RKO (cell line): ENCODE measurements at regions not wholly inside any gene's neighbourhood (a gene's known extent, or its start where the extent isn't known, plus 50 kb on each side); places are given as distances from the start of the nearest gene placed in this dataset.
"Not testable (repeated sequence)": the region's sequence is repeated elsewhere in the genome, so short reads cannot be mapped to it uniquely, and the experiment has no call there.

Source experiments
- DNase-seq: peaks from one replicate; pipeline ENCODE4 v3.0.0-alpha.2; 2016; ENCODE audit warnings: low spot score

- DNase-seq = no peak
Observed at GRCh38 chr12:46627686-46628085, 198.1 kb downstream of the SLC38A4 start.

- DNase-seq = not testable (repeated sequence)
Observed at GRCh38 chr12:46619474-46619873, 206.3 kb downstream of the SLC38A4 start.

- not testable (repeated sequence) for DNase-seq
Observed at GRCh38 chr12:46617737-46618136, 208.1 kb downstream of the SLC38A4 start.

GRCh38 chr12:46617167-46617566, 208.6 kb downstream of the SLC38A4 start:
- DNase-seq = no peak

GRCh38 chr12:46610754-46611153, 215.0 kb downstream of the SLC38A4 start:
- DNase-seq = no peak

- DNase-seq = no peak
Observed at GRCh38 chr12:46609674-46610073, 216.1 kb downstream of the SLC38A4 start.

GRCh38 chr12:46609273-46609623, 216.5 kb downstream of the SLC38A4 start:
- DNase-seq = no peak

- no peak for DNase-seq
Observed at GRCh38 chr12:46608431-46609272, 217.1 kb downstream of the SLC38A4 start.

- DNase-seq = no peak
Observed at GRCh38 chr12:46604684-46605083, 221.1 kb downstream of the SLC38A4 start.

GRCh38 chr12:46603776-46604456, 221.9 kb downstream of the SLC38A4 start:
- no peak for DNase-seq

- DNase-seq = no peak
Observed at GRCh38 chr12:46602474-46602873, 223.3 kb downstream of the SLC38A4 start.

- no peak for DNase-seq
Observed at GRCh38 chr12:46590991-46591703, 218.6 kb upstream of the SLC38A2 start.

- no peak for DNase-seq
Observed at GRCh38 chr12:46585854-46586621, 213.5 kb upstream of the SLC38A2 start.

- not testable (repeated sequence) for DNase-seq
Observed at GRCh38 chr12:46584098-46584497, 211.5 kb upstream of the SLC38A2 start.

GRCh38 chr12:46581990-46582389, 209.4 kb upstream of the SLC38A2 start:
- not testable (repeated sequence) for DNase-seq

GRCh38 chr12:46580445-46580844, 207.9 kb upstream of the SLC38A2 start:
- DNase-seq = no peak

GRCh38 chr12:46579474-46579873, 206.9 kb upstream of the SLC38A2 start:
- no peak for DNase-seq

- no peak for DNase-seq
Observed at GRCh38 chr12:46578190-46578982, 205.8 kb upstream of the SLC38A2 start.

GRCh38 chr12:46577063-46577776, 204.6 kb upstream of the SLC38A2 start:
- no peak for DNase-seq

GRCh38 chr12:46574847-46575246, 202.3 kb upstream of the SLC38A2 start:
- DNase-seq = no peak

- no peak for DNase-seq
Observed at GRCh38 chr12:46573347-46573658, 200.7 kb upstream of the SLC38A2 start.
